ENCODE measurements at regions not wholly inside any gene's neighbourhood (a gene's known extent, or its start where the extent isn't known, plus 50 kb on each side); places are given as distances from the start of the nearest gene placed in this dataset.
A peak's percentile ranks its signal among the peaks of the same experiment; 100 is the strongest.

GRCh38 chr1:80083892-80084291, 1077.4 kb upstream of the ADGRL4 start:
- DNase-seq (ENCODE audit: low read depth): no peak

GRCh38 chr1:80076469-80076868, 1069.9 kb upstream of the ADGRL4 start:
- DNase-seq (ENCODE audit: low read depth): no peak

- no peak for DNase-seq (ENCODE audit: low read depth)
Observed at GRCh38 chr1:80075351-80075750, 1068.8 kb upstream of the ADGRL4 start.

GRCh38 chr1:80072563-80072962, 1066.0 kb upstream of the ADGRL4 start:
- no peak for DNase-seq (ENCODE audit: low read depth)

GRCh38 chr1:80066060-80066459, 1059.5 kb upstream of the ADGRL4 start:
- no peak for DNase-seq (ENCODE audit: low read depth)

- no peak for DNase-seq (ENCODE audit: low read depth)
Observed at GRCh38 chr1:80064524-80064923, 1058.0 kb upstream of the ADGRL4 start.

- DNase-seq (ENCODE audit: low read depth): no peak
Observed at GRCh38 chr1:80059940-80060339, 1053.4 kb upstream of the ADGRL4 start.

- no peak for DNase-seq (ENCODE audit: low read depth)
Observed at GRCh38 chr1:80056179-80056578, 1049.6 kb upstream of the ADGRL4 start.

GRCh38 chr1:80054129-80054528, 1047.6 kb upstream of the ADGRL4 start:
- no peak for DNase-seq (ENCODE audit: low read depth)

- DNase-seq (ENCODE audit: low read depth): no peak
Observed at GRCh38 chr1:80053613-80054012, 1047.1 kb upstream of the ADGRL4 start.

- DNase-seq (ENCODE audit: low read depth): no peak
Observed at GRCh38 chr1:80050523-80050922, 1044.0 kb upstream of the ADGRL4 start.

GRCh38 chr1:80050085-80050484, 1043.6 kb upstream of the ADGRL4 start:
- DNase-seq (ENCODE audit: low read depth): no peak

- no peak for DNase-seq (ENCODE audit: low read depth)
Observed at GRCh38 chr1:80048716-80049115, 1042.2 kb upstream of the ADGRL4 start.

GRCh38 chr1:80047791-80048190, 1041.3 kb upstream of the ADGRL4 start:
- no peak for DNase-seq (ENCODE audit: low read depth)

GRCh38 chr1:80044662-80045061, 1038.1 kb upstream of the ADGRL4 start:
- no peak for DNase-seq (ENCODE audit: low read depth)

GRCh38 chr1:80036690-80037432, 1030.3 kb upstream of the ADGRL4 start:
- no peak for DNase-seq (ENCODE audit: low read depth)

- no peak for DNase-seq (ENCODE audit: low read depth)
Observed at GRCh38 chr1:80023358-80023757, 1016.8 kb upstream of the ADGRL4 start.

GRCh38 chr1:80021891-80022290, 1015.4 kb upstream of the ADGRL4 start:
- no peak for DNase-seq (ENCODE audit: low read depth)

GRCh38 chr1:80018348-80018747, 1011.8 kb upstream of the ADGRL4 start:
- DNase-seq (ENCODE audit: low read depth): no peak

GRCh38 chr1:80008934-80009333, 1002.4 kb upstream of the ADGRL4 start:
- no peak for DNase-seq (ENCODE audit: low read depth)

GRCh38 chr1:80003250-80003649, 996.7 kb upstream of the ADGRL4 start:
- DNase-seq (ENCODE audit: low read depth): no peak

- no peak for DNase-seq (ENCODE audit: low read depth)
Observed at GRCh38 chr1:79988401-79988800, 981.9 kb upstream of the ADGRL4 start.

GRCh38 chr1:79982211-79982610, 975.7 kb upstream of the ADGRL4 start:
- DNase-seq (ENCODE audit: low read depth): peak; percentile 74

GRCh38 chr1:79981481-79981880, 975.0 kb upstream of the ADGRL4 start:
- no peak for DNase-seq (ENCODE audit: low read depth)

Data from forelimb muscle (tissue), 1 donor.